HEK293 (cell line): ENCODE measurements at regions not wholly inside any gene's neighbourhood (a gene's known extent, or its start where the extent isn't known, plus 50 kb on each side); places are given as distances from the start of the nearest gene placed in this dataset.

Source experiments
- CTCF ChIA-PET: fragments of 350-600 bp; formaldehyde crosslinking; extraction: SDS; loops from one replicate; lab custom pipeline; 2021; ENCODE audit warnings: antibody characterized with exemption; lab: Yijun Ruan, JAX
- POLR2A ChIA-PET: fragments of 300-600 bp; formaldehyde crosslinking; extraction: SDS; loops from one replicate; lab custom pipeline; 2020; ENCODE audit warnings: antibody characterized with exemption, inconsistent platforms; lab: Yijun Ruan, JAX
- H3K27ac ChIP-seq: fragments of 200-500 bp; sonication (Bioruptor generic); 2 replicates; pipeline ENCODE4 v1.5.1; 2014; ENCODE audit warnings: low read depth, low read length, control low read depth, inconsistent platforms; ENCODE audit errors: extremely low read depth
- H3K36me3 ChIP-seq, 2 experiments: fragments of 200-500 bp in 1 of 2; sonication (Bioruptor generic) in 1 of 2; 1 replicate in 1 of 2; 2 replicates in 1 of 2; pipeline ENCODE4 v1.5.1; 2014 to 2017; ENCODE audit warnings: inconsistent platforms in 2 of 2, low read length in 2 of 2; ENCODE audit not compliant: control insufficient read depth in 2 of 2, insufficient read depth in 1 of 2
- H3K4me1 ChIP-seq: fragments of 200-500 bp; sonication (Bioruptor generic); 2 replicates; pipeline ENCODE4 v1.5.1; 2014; ENCODE audit warnings: mild to moderate bottlenecking, low read length, inconsistent platforms; ENCODE audit not compliant: control insufficient read depth, insufficient read depth
- H3K4me3 ChIP-seq: 2 replicates; pipeline ENCODE4 v1.5.1; 2011; ENCODE audit warnings: low read depth, mild to moderate bottlenecking, control low read depth, low read length, moderate library complexity
- H3K9me3 ChIP-seq: fragments of 200-500 bp; sonication (Bioruptor generic); 2 replicates; pipeline ENCODE4 v1.5.1; 2014; ENCODE audit warnings: low read depth, low read length, inconsistent platforms; ENCODE audit not compliant: control insufficient read depth, insufficient read depth
- BCL6B ChIP-seq: fragments of 450-650 bp; formaldehyde crosslinking; IDR thresholded peaks from 2 replicates; pipeline ENCODE4 v1.5.1; 2017; ENCODE audit warnings: missing biosample characterization, missing genetic modification characterization
- CTCF ChIP-seq: fragments of 450-650 bp; formaldehyde crosslinking; IDR thresholded peaks from 2 replicates; pipeline ENCODE4 v1.5.1; 2016; ENCODE audit warnings: missing biosample characterization, missing genetic modification characterization
- PRDM1 ChIP-seq: fragments of 450-650 bp; formaldehyde crosslinking; IDR thresholded peaks from 2 replicates; pipeline ENCODE4; 2016; ENCODE audit warnings: missing biosample characterization, missing genetic modification characterization
- SCRT2 ChIP-seq: fragments of 450-650 bp; formaldehyde crosslinking; IDR thresholded peaks from 2 replicates; pipeline ENCODE4 v1.5.1; 2016; ENCODE audit warnings: missing biosample characterization, missing genetic modification characterization
- TRIM28 ChIP-seq: IDR thresholded peaks from 2 replicates; pipeline ENCODE4 v1.6.1; 2011; ENCODE audit warnings: low read length, control low read depth, borderline replicate concordance
- ZBTB10 ChIP-seq: fragments of 450-650 bp; formaldehyde crosslinking; IDR thresholded peaks from 2 replicates; pipeline ENCODE4 v1.5.1; 2016; ENCODE audit warnings: missing biosample characterization, missing genetic modification characterization
- ZFP37 ChIP-seq: fragments of 450-650 bp; formaldehyde crosslinking; IDR thresholded peaks from 2 replicates; pipeline ENCODE4 v1.5.1; 2016; ENCODE audit warnings: missing biosample characterization, missing genetic modification characterization
- ZNF2 ChIP-seq: fragments of 450-650 bp; formaldehyde crosslinking; IDR thresholded peaks from 2 replicates; pipeline ENCODE4 v1.5.1; 2016; ENCODE audit warnings: missing biosample characterization, missing genetic modification characterization
- ZNF350 ChIP-seq: fragments of 450-650 bp; formaldehyde crosslinking; IDR thresholded peaks from 2 replicates; pipeline ENCODE4 v1.5.0; 2017; ENCODE audit warnings: missing biosample characterization, mild to moderate bottlenecking, missing genetic modification characterization
- ZNF354C ChIP-seq: fragments of 450-650 bp; formaldehyde crosslinking; IDR thresholded peaks from 2 replicates; pipeline ENCODE4 v1.5.1; 2016; ENCODE audit warnings: missing biosample characterization, missing genetic modification characterization, low read depth, borderline replicate concordance
- ZNF48 ChIP-seq: fragments of 450-650 bp; formaldehyde crosslinking; IDR thresholded peaks from 2 replicates; pipeline ENCODE4 v1.5.1; 2016; ENCODE audit warnings: missing biosample characterization, missing genetic modification characterization
- ZNF488 ChIP-seq: fragments of 450-650 bp; formaldehyde crosslinking; IDR thresholded peaks from 2 replicates; pipeline ENCODE4 v1.5.1; 2016; ENCODE audit warnings: missing biosample characterization, missing genetic modification characterization
- ZNF629 ChIP-seq: fragments of 450-650 bp; formaldehyde crosslinking; IDR thresholded peaks from 2 replicates; pipeline ENCODE4 v1.5.1; 2017; ENCODE audit warnings: missing biosample characterization, missing genetic modification characterization
- ZNF645 ChIP-seq: fragments of 450-650 bp; formaldehyde crosslinking; IDR thresholded peaks from 2 replicates; pipeline ENCODE4; 2016; ENCODE audit warnings: missing biosample characterization, missing genetic modification characterization
- ZNF768 ChIP-seq: fragments of 450-650 bp; formaldehyde crosslinking; IDR thresholded peaks from 2 replicates; pipeline ENCODE4 v1.5.1; 2018; ENCODE audit warnings: missing biosample characterization, mild to moderate bottlenecking, missing genetic modification characterization
- ZSCAN23 ChIP-seq: fragments of 450-650 bp; formaldehyde crosslinking; IDR thresholded peaks from 2 replicates; pipeline ENCODE4 v1.5.1; 2016; ENCODE audit warnings: missing biosample characterization, missing genetic modification characterization
- TF ChIP-seq, protein P1 (sequence below): fragments of 450-650 bp; formaldehyde crosslinking; IDR thresholded peaks from 2 replicates; pipeline ENCODE4 v1.5.0; 2017; ENCODE audit warnings: missing biosample characterization, missing genetic modification characterization, borderline replicate concordance
- TF ChIP-seq, protein P2 (sequence below): fragments of 450-650 bp; formaldehyde crosslinking; conservative IDR thresholded peaks from 2 replicates; pipeline ENCODE4 v1.5.1; 2016; ENCODE audit warnings: low read depth, missing biosample characterization, missing genetic modification characterization
- TF ChIP-seq, protein P3 (sequence below): fragments of 450-650 bp; formaldehyde crosslinking; IDR thresholded peaks from 2 replicates; pipeline ENCODE4 v1.5.1; 2016; ENCODE audit warnings: missing biosample characterization, missing genetic modification characterization

GRCh38 chr21:21666689-21667088 is 668.5 kb downstream of the NCAM2 start:
- H3K27ac ChIP-seq = no peak overlapping the region
- no peak overlapping the region for H3K4me3 ChIP-seq
- TF ChIP-seq ZNF354C (tag by site-specific recombination) (no peak), PRDM1 (tag by site-specific recombination) (no peak), SCRT2 (tag by site-specific recombination) (no peak), ZNF488 (tag by site-specific recombination) (no peak), ZNF629 (tag by site-specific recombination) (no peak), ZNF645 (tag by site-specific recombination) (no peak), BCL6B (no peak), ZNF768 (tag by site-specific recombination) (no peak), ZNF48 (tag by site-specific recombination) (no peak), ZNF2 (tag by site-specific recombination) (no peak), ZFP37 (tag by site-specific recombination) (no peak), CTCF (no peak)
- TF ChIP-seq, protein P1, sequence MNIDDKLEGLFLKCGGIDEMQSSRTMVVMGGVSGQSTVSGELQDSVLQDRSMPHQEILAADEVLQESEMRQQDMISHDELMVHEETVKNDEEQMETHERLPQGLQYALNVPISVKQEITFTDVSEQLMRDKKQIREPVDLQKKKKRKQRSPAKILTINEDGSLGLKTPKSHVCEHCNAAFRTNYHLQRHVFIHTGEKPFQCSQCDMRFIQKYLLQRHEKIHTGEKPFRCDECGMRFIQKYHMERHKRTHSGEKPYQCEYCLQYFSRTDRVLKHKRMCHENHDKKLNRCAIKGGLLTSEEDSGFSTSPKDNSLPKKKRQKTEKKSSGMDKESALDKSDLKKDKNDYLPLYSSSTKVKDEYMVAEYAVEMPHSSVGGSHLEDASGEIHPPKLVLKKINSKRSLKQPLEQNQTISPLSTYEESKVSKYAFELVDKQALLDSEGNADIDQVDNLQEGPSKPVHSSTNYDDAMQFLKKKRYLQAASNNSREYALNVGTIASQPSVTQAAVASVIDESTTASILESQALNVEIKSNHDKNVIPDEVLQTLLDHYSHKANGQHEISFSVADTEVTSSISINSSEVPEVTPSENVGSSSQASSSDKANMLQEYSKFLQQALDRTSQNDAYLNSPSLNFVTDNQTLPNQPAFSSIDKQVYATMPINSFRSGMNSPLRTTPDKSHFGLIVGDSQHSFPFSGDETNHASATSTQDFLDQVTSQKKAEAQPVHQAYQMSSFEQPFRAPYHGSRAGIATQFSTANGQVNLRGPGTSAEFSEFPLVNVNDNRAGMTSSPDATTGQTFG (tag by site-specific recombination) = no peak
- TF ChIP-seq, protein P2, sequence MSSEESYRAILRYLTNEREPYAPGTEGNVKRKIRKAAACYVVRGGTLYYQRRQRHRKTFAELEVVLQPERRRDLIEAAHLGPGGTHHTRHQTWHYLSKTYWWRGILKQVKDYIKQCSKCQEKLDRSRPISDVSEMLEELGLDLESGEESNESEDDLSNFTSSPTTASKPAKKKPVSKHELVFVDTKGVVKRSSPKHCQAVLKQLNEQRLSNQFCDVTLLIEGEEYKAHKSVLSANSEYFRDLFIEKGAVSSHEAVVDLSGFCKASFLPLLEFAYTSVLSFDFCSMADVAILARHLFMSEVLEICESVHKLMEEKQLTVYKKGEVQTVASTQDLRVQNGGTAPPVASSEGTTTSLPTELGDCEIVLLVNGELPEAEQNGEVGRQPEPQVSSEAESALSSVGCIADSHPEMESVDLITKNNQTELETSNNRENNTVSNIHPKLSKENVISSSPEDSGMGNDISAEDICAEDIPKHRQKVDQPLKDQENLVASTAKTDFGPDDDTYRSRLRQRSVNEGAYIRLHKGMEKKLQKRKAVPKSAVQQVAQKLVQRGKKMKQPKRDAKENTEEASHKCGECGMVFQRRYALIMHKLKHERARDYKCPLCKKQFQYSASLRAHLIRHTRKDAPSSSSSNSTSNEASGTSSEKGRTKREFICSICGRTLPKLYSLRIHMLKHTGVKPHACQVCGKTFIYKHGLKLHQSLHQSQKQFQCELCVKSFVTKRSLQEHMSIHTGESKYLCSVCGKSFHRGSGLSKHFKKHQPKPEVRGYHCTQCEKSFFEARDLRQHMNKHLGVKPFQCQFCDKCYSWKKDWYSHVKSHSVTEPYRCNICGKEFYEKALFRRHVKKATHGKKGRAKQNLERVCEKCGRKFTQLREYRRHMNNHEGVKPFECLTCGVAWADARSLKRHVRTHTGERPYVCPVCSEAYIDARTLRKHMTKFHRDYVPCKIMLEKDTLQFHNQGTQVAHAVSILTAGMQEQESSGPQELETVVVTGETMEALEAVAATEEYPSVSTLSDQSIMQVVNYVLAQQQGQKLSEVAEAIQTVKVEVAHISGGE (tag by site-specific recombination) = no peak
- no peaks in the 10 kb centered on the region for H3K36me3 ChIP-seq
- H3K4me1 ChIP-seq = no peaks in the 10 kb centered on the region
- no peaks in the 10 kb centered on the region for H3K9me3 ChIP-seq
- ChIA-PET POLR2A (no interaction called here), CTCF (no interaction called here)

DNA sequence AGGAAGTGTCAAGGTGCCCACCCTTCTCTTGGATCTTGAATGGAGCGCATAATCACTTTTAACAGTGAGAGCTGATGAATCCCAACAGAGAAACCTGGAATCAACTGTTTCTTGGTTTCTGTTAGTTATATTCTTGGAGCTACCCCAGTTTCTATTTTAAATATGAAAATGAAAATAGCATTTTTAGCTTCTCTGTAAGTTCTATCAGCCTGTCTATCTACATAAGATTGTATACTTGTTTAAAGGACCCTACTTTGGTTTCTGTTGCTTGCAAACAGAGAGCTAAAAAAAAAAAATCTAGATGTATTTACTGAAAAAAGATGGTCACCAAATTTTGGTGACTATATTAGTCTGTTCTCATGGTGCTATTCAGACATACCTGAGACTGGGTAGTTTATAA is 670.0 kb downstream of the NCAM2 start:
- no peaks in the 10 kb centered on the region for H3K9me3 ChIP-seq
- H3K36me3 ChIP-seq = no peaks in the 10 kb centered on the region
- TF ChIP-seq, protein P3, sequence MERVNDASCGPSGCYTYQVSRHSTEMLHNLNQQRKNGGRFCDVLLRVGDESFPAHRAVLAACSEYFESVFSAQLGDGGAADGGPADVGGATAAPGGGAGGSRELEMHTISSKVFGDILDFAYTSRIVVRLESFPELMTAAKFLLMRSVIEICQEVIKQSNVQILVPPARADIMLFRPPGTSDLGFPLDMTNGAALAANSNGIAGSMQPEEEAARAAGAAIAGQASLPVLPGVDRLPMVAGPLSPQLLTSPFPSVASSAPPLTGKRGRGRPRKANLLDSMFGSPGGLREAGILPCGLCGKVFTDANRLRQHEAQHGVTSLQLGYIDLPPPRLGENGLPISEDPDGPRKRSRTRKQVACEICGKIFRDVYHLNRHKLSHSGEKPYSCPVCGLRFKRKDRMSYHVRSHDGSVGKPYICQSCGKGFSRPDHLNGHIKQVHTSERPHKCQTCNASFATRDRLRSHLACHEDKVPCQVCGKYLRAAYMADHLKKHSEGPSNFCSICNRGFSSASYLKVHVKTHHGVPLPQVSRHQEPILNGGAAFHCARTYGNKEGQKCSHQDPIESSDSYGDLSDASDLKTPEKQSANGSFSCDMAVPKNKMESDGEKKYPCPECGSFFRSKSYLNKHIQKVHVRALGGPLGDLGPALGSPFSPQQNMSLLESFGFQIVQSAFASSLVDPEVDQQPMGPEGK (tag by site-specific recombination) = no peak
- no peak for TF ChIP-seq ZBTB10 (tag by site-specific recombination)
- no peak for TF ChIP-seq TRIM28
- TF ChIP-seq ZNF350 (tag by site-specific recombination) = no peak
- no peak for TF ChIP-seq ZSCAN23
- no peak for TF ChIP-seq SCRT2 (tag by site-specific recombination)

More for the DNA sequence above, 670.0 kb downstream of the NCAM2 start:
- H3K27ac ChIP-seq = no peak overlapping the region
- CTCF ChIA-PET = no interaction called here
- POLR2A ChIA-PET = no interaction called here
- H3K4me1 ChIP-seq = no peaks in the 10 kb centered on the region
- H3K4me3 ChIP-seq = no peak overlapping the region
